Ascending aorta (tissue), 2 donors: ENCODE measurements at regions not wholly inside any gene's neighbourhood (a gene's known extent, or its start where the extent isn't known, plus 50 kb on each side); places are given as distances from the start of the nearest gene placed in this dataset.

Experiments
- DNase-seq, 2 donors: peaks; one replicate each; pipeline ENCODE4 v3.0.0-alpha.2; 2019; ENCODE audit warnings: low spot score in 2 of 2
- H3K27ac ChIP-seq, 2 donors: fragments of 200-600 bp; sonication (generic); one replicate each; pipeline ENCODE4 v1.5.1; 2016 to 2017; ENCODE audit warnings: mild to moderate bottlenecking in 1 of 2
- H3K27me3 ChIP-seq: fragments of 200-600 bp; sonication (generic); one replicate; pipeline ENCODE4 v1.5.1; 2017
- H3K36me3 ChIP-seq, 2 donors: fragments of 200-600 bp; sonication (generic); one replicate each; pipeline ENCODE4 v1.5.1; 2016
- H3K4me1 ChIP-seq, 2 donors: fragments of 200-600 bp; sonication (generic); one replicate each; pipeline ENCODE4 v1.5.1; 2016 to 2017; ENCODE audit warnings: mild to moderate bottlenecking in 1 of 2
- H3K4me3 ChIP-seq, 2 donors: fragments of 200-600 bp; sonication (generic); one replicate each; pipeline ENCODE4 v1.5.1; 2016 to 2017; ENCODE audit warnings: mild to moderate bottlenecking in 1 of 2
- H3K9me3 ChIP-seq, 2 donors: fragments of 200-600 bp; sonication (generic); one replicate each; pipeline ENCODE4 v1.5.1; 2016
- CTCF ChIP-seq, 3 experiments: fragments of 200-600 bp in 2 of 3; fragments of 450-650 bp in 1 of 3; sonication (generic) in 2 of 3; IDR thresholded peaks; one replicate each; pipeline ENCODE4 v1.5.1; 2016 to 2019; ENCODE audit warnings: antibody characterized with exemption in 3 of 3, mild to moderate bottlenecking in 1 of 3, moderate library complexity in 1 of 3
- intact Hi-C: fragments of 100-400 bp; cut with DNase I; formaldehyde crosslinking; loops from one replicate; pipeline ENCODE4 v1.15.1; 2023

DNA sequence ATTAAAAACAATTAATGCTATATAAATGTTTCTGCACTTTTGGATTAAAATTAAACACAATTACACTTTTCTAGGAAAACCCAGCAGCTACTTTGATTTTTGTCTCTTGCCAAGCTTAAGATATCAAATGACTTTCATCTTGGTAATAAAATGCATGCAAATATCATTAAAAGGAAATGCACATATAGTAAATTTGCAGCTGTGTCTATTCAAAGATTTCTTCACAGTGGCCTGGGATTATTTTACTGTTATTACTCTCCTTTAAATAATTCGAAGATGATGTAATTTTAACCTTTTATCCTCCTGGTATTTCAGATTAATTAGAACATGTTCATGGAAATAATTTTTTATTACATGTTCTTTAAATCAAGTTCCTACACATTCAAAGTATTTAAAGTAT lies 529.5 kb upstream of the RGMB start:
- intact Hi-C loops = no loop called here

DNA sequence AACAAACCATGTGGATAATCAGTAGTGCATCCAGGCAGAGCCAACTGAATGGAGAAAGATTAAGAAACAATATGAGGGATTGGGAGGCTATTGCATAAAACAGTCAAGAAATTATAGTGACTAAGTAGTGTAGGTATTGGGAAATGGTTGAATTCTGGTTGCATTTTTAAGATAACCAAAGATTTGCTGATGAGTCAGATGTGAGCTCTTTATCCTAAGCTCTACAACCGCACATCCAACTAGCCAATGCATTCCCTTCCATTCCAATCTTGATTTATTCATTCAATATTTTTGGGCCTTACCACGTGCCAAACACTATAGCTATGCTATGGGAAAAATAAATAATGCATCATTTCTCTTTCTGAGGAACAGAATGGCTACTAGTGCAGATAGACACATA lies 524.5 kb upstream of the RGMB start:
- Histone ChIP-seq H3K4me3 (no peak overlapping the region), H3K27me3 (no peaks in the 10 kb centered on the region), H3K36me3 (no peaks in the 10 kb centered on the region), H3K27ac (no peak overlapping the region), H3K4me1 (no peaks in the 10 kb centered on the region), H3K9me3 (no peaks in the 10 kb centered on the region)
- TF ChIP-seq CTCF (IDR thresholded peaks at IDR 0.05) = no peak
- intact Hi-C loops = no loop called here
- DNase-seq = no peak

More for the DNA sequence above, 529.5 kb upstream of the RGMB start:
- H3K36me3 ChIP-seq = no peaks in the 10 kb centered on the region
- H3K4me3 ChIP-seq = no peak overlapping the region
- no peak for TF ChIP-seq CTCF (IDR thresholded peaks at IDR 0.05)
- no peaks in the 10 kb centered on the region for H3K9me3 ChIP-seq
- H3K27me3 ChIP-seq = no peaks in the 10 kb centered on the region
- H3K4me1 ChIP-seq = no peaks in the 10 kb centered on the region
- no peak for DNase-seq
- no peak overlapping the region for H3K27ac ChIP-seq

DNA sequence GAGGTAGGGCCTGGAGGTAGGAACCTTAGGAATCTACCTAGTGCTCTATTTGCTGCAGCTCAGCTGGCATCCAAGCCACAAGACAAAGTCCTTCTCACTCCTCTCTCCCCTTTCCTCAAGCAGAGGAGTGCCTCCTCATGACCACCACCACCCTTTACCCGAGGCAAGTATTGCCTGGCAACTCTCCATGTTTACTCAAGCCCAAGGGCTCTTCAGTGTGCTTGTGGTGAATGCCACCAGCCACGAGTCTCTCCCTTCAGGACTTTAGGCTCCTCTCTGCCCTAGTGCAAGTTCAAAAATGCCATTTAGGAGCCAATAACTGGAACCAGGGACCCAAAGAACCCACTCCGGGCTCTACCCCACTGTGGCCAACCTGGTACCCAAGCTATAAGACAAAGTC lies 514.5 kb upstream of the RGMB start:
- H3K4me3 ChIP-seq = no peak overlapping the region
- H3K27ac ChIP-seq = no peak overlapping the region
- H3K27me3 ChIP-seq = no peaks in the 10 kb centered on the region
- no peak for TF ChIP-seq CTCF (IDR thresholded peaks at IDR 0.05)
- no peaks in the 10 kb centered on the region for H3K36me3 ChIP-seq
- H3K4me1 ChIP-seq = no peaks in the 10 kb centered on the region
- H3K9me3 ChIP-seq = no peaks in the 10 kb centered on the region
- intact Hi-C loops = no loop called here
- DNase-seq = no peak

- intact Hi-C loops = no loop called here
- no peaks in the 10 kb centered on the region for H3K27me3 ChIP-seq
- H3K27ac ChIP-seq = no peak overlapping the region
- DNase-seq = no peak
- no peaks in the 10 kb centered on the region for H3K36me3 ChIP-seq
- TF ChIP-seq CTCF (IDR thresholded peaks at IDR 0.05) = no peak
- H3K9me3 ChIP-seq = no peaks in the 10 kb centered on the region
- no peaks in the 10 kb centered on the region for H3K4me1 ChIP-seq
- H3K4me3 ChIP-seq = no peak overlapping the region
Observed at GRCh38 chr5:98259595-98259994, 513.9 kb upstream of the RGMB start.

DNA sequence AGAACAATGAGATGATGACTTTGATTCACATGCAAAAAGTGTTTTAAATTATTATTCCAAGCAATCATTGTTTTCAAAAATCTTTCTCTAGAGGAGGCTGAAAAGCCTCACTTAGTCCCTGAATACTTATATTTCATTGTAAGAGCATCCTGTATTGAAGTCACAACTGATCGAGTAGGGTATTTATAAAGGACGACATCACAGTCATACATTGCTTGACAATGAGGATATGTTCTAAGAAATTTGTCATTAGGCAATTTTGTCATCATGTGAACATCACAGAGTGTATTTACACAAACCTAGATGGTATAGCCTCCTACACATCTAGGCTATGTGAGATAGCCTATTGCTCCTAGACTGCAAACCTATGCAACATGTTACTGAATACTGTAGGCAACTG lies 510.4 kb upstream of the RGMB start:
- H3K36me3 ChIP-seq = no peaks in the 10 kb centered on the region
- no peaks in the 10 kb centered on the region for H3K27me3 ChIP-seq
- intact Hi-C loops = no loop called here
- no peaks in the 10 kb centered on the region for H3K9me3 ChIP-seq
- no peak for DNase-seq
- no peak overlapping the region for H3K27ac ChIP-seq
- H3K4me1 ChIP-seq = no peaks in the 10 kb centered on the region
- H3K4me3 ChIP-seq = no peak overlapping the region
- TF ChIP-seq CTCF (IDR thresholded peaks at IDR 0.05) = no peak

- Histone ChIP-seq H3K36me3 (no peaks in the 10 kb centered on the region), H3K27me3 (no peaks in the 10 kb centered on the region), H3K27ac (no peak overlapping the region), H3K9me3 (no peaks in the 10 kb centered on the region), H3K4me1 (no peaks in the 10 kb centered on the region), H3K4me3 (no peak overlapping the region)
- intact Hi-C loops = no loop called here
- TF ChIP-seq CTCF (IDR thresholded peaks at IDR 0.05) = no peak
- no peak for DNase-seq
Observed at GRCh38 chr5:98268162-98268860, 505.2 kb upstream of the RGMB start.
